GM23338 (cell line): ENCODE measurements at regions not wholly inside any gene's neighbourhood (a gene's known extent, or its start where the extent isn't known, plus 50 kb on each side); places are given as distances from the start of the nearest gene placed in this dataset.

Experiments
- ATAC-seq: fragments of 200-7000 bp; cut with Tn5 transposase; 3 replicates; pipeline ENCODE4 v1.9.1; 2020
- DNase-seq: peaks from one replicate; pipeline ENCODE4 v3.0.0-alpha.2; 2015; ENCODE audit warnings: low spot score
- H2AFZ ChIP-seq: fragments of 200-600 bp; sonication (generic); 2 replicates; pipeline ENCODE4 v1.8.0; 2016; ENCODE audit warnings: antibody characterized with exemption, mild to moderate bottlenecking, moderate library complexity
- H3F3A ChIP-seq: fragments of 200-600 bp; sonication (generic); replicated peaks from 2 replicates; pipeline ENCODE4 v1.8.0; 2017; ENCODE audit warnings: antibody characterized with exemption, mixed run types, low read depth
- H3K27ac ChIP-seq: fragments of 200-600 bp; sonication (generic); 2 replicates; pipeline ENCODE4 v1.6.1; 2016; ENCODE audit warnings: low read depth
- H3K27me3 ChIP-seq: fragments of 200-600 bp; sonication (generic); 2 replicates; pipeline ENCODE4 v1.8.0; 2016; ENCODE audit warnings: mild to moderate bottlenecking, mixed run types, moderate library complexity; ENCODE audit not compliant: insufficient read depth
- H3K36me3 ChIP-seq: fragments of 200-600 bp; sonication (generic); 2 replicates; pipeline ENCODE4 v1.8.0; 2016; ENCODE audit warnings: mild to moderate bottlenecking; ENCODE audit not compliant: insufficient read depth
- H3K4me1 ChIP-seq: fragments of 200-600 bp; sonication (generic); 2 replicates; pipeline ENCODE4 v1.8.0; 2016; ENCODE audit warnings: mild to moderate bottlenecking, moderate library complexity; ENCODE audit not compliant: insufficient read depth
- H3K4me2 ChIP-seq: fragments of 200-600 bp; sonication (generic); 2 replicates; pipeline ENCODE4 v1.7.1; 2017; ENCODE audit warnings: mixed run types
- H3K4me3 ChIP-seq: fragments of 200-600 bp; sonication (generic); 2 replicates; pipeline ENCODE4 v1.6.1; 2016; ENCODE audit warnings: mixed run types
- H3K79me2 ChIP-seq: fragments of 200-600 bp; sonication (generic); replicated peaks from 2 replicates; pipeline ENCODE4 v1.8.0; 2017; ENCODE audit warnings: mild to moderate bottlenecking; ENCODE audit not compliant: insufficient read depth
- H3K9me2 ChIP-seq: fragments of 200-600 bp; sonication (generic); 2 replicates; pipeline ENCODE4 v1.8.0; 2017; ENCODE audit not compliant: insufficient read depth
- H4K20me1 ChIP-seq: fragments of 200-600 bp; sonication (generic); replicated peaks from 2 replicates; pipeline ENCODE4 v1.8.0; 2017; ENCODE audit warnings: mild to moderate bottlenecking; ENCODE audit not compliant: insufficient read depth
- H3K27ac Mint-ChIP-seq: 2 replicates; pipeline ENCODE4 v1.8.0; 2020; ENCODE audit warnings: inconsistent platforms, mild to moderate bottlenecking, moderate library complexity, mixed read lengths
- H3K27me3 Mint-ChIP-seq: 3 replicates; pipeline ENCODE4 v1.8.0; 2022; ENCODE audit warnings: low read depth, mild to moderate bottlenecking, moderate library complexity, mixed read lengths, inconsistent platforms; ENCODE audit not compliant: insufficient read depth, poor library complexity
- H3K36me3 Mint-ChIP-seq: 3 replicates; pipeline ENCODE4 v1.8.0; 2021; ENCODE audit warnings: low read depth, mild to moderate bottlenecking, inconsistent platforms, moderate library complexity, mixed read lengths
- H3K4me1 Mint-ChIP-seq: 3 replicates; pipeline ENCODE4 v1.8.0; 2020; ENCODE audit warnings: mild to moderate bottlenecking, inconsistent platforms, mixed read lengths
- H3K4me3 Mint-ChIP-seq: 3 replicates; pipeline ENCODE4 v1.8.0; 2021; ENCODE audit warnings: moderate library complexity, mild to moderate bottlenecking, inconsistent platforms, mixed read lengths
- H3K9me3 Mint-ChIP-seq: 3 replicates; pipeline ENCODE4 v1.8.0; 2020; ENCODE audit warnings: moderate library complexity, mild to moderate bottlenecking, inconsistent platforms, mixed read lengths
- CREB1 ChIP-seq: fragments of 250-450 bp; sonication (Bioruptor Pico); IDR thresholded peaks from 2 replicates; pipeline ENCODE4 v1.5.0; 2020; ENCODE audit warnings: low read depth, mild to moderate bottlenecking, moderate library complexity
- EZH2 ChIP-seq: fragments of 200-600 bp; sonication (generic); IDR thresholded peaks from one replicate; pipeline ENCODE4 v1.8.0; 2017; ENCODE audit warnings: antibody characterized with exemption, mild to moderate bottlenecking, low read depth; ENCODE audit not compliant: unreplicated experiment
- EZH2phosphoT487 ChIP-seq: fragments of 200-600 bp; sonication (generic); IDR thresholded peaks from one replicate; pipeline ENCODE4 v1.8.1; 2018; ENCODE audit warnings: antibody characterized with exemption; ENCODE audit not compliant: unreplicated experiment
- NANOG ChIP-seq: IDR thresholded peaks from 2 replicates; pipeline ENCODE4 v1.6.1; 2016; ENCODE audit warnings: antibody characterized with exemption, borderline replicate concordance
- POLR2AphosphoS5 ChIP-seq: IDR thresholded peaks from 2 replicates; pipeline ENCODE4 v1.6.1; 2016; ENCODE audit warnings: antibody characterized with exemption, low read depth
- STAT1 ChIP-seq: IDR thresholded peaks from one replicate; pipeline ENCODE4 v1.6.1; 2016; ENCODE audit warnings: antibody characterized with exemption; ENCODE audit not compliant: unreplicated experiment
- ZNF114 ChIP-seq: fragments of 250-450 bp; sonication (Bioruptor Pico); IDR thresholded peaks from 2 replicates; pipeline ENCODE4 v1.5.0; 2020; ENCODE audit warnings: mild to moderate bottlenecking, moderate library complexity
- ZNF331 ChIP-seq: fragments of 250-450 bp; sonication (Bioruptor Pico); IDR thresholded peaks from 2 replicates; pipeline ENCODE4 v1.5.0; 2020; ENCODE audit warnings: low read depth, mild to moderate bottlenecking, moderate library complexity
- TF ChIP-seq, protein P1 (sequence below): IDR thresholded peaks from one replicate; pipeline ENCODE4 v1.6.1; 2018; ENCODE audit warnings: antibody characterized with exemption; ENCODE audit not compliant: unreplicated experiment
- TF ChIP-seq, protein P2 (sequence below), 2 experiments: fragments of 200-600 bp in 1 of 2; sonication (generic) in 1 of 2; conservative IDR thresholded peaks; 2 replicates each; pipeline versions ENCODE4 v1.5.1 to v1.6.1; 2016 to 2017; ENCODE audit warnings: antibody characterized with exemption in 2 of 2, low read depth in 2 of 2, mild to moderate bottlenecking in 2 of 2, moderate library complexity in 1 of 2

GRCh38 chr2:76478266-76479035 is 767.7 kb upstream of the GCFC2 start:
- no peaks in the 10 kb centered on the region for H3K36me3 ChIP-seq
- no peaks in the 10 kb centered on the region for H3K9me2 ChIP-seq
- no peaks in the 10 kb centered on the region for H4K20me1 ChIP-seq
- no peaks in the 10 kb centered on the region; the same call in 2 of the 3 replicates for H3K36me3 Mint-ChIP-seq
- H3K27me3 ChIP-seq: no peaks in the 10 kb centered on the region
- peak; percentile 32; the same call in 1 of the 3 replicates for ATAC-seq
- TF ChIP-seq, protein P1, sequence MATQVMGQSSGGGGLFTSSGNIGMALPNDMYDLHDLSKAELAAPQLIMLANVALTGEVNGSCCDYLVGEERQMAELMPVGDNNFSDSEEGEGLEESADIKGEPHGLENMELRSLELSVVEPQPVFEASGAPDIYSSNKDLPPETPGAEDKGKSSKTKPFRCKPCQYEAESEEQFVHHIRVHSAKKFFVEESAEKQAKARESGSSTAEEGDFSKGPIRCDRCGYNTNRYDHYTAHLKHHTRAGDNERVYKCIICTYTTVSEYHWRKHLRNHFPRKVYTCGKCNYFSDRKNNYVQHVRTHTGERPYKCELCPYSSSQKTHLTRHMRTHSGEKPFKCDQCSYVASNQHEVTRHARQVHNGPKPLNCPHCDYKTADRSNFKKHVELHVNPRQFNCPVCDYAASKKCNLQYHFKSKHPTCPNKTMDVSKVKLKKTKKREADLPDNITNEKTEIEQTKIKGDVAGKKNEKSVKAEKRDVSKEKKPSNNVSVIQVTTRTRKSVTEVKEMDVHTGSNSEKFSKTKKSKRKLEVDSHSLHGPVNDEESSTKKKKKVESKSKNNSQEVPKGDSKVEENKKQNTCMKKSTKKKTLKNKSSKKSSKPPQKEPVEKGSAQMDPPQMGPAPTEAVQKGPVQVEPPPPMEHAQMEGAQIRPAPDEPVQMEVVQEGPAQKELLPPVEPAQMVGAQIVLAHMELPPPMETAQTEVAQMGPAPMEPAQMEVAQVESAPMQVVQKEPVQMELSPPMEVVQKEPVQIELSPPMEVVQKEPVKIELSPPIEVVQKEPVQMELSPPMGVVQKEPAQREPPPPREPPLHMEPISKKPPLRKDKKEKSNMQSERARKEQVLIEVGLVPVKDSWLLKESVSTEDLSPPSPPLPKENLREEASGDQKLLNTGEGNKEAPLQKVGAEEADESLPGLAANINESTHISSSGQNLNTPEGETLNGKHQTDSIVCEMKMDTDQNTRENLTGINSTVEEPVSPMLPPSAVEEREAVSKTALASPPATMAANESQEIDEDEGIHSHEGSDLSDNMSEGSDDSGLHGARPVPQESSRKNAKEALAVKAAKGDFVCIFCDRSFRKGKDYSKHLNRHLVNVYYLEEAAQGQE: no peak
- no peak for TF ChIP-seq NANOG
- no peak for TF ChIP-seq STAT1
- TF ChIP-seq ZNF331: no peak
- no peak for TF ChIP-seq EZH2phosphoT487
- TF ChIP-seq POLR2AphosphoS5: no peak
- TF ChIP-seq ZNF114 (CRISPR knock-in tag): no peak
- TF ChIP-seq, protein P2, sequence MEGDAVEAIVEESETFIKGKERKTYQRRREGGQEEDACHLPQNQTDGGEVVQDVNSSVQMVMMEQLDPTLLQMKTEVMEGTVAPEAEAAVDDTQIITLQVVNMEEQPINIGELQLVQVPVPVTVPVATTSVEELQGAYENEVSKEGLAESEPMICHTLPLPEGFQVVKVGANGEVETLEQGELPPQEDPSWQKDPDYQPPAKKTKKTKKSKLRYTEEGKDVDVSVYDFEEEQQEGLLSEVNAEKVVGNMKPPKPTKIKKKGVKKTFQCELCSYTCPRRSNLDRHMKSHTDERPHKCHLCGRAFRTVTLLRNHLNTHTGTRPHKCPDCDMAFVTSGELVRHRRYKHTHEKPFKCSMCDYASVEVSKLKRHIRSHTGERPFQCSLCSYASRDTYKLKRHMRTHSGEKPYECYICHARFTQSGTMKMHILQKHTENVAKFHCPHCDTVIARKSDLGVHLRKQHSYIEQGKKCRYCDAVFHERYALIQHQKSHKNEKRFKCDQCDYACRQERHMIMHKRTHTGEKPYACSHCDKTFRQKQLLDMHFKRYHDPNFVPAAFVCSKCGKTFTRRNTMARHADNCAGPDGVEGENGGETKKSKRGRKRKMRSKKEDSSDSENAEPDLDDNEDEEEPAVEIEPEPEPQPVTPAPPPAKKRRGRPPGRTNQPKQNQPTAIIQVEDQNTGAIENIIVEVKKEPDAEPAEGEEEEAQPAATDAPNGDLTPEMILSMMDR (conservative IDR thresholded peaks at IDR 0.05; ENCODE audit: low read depth in 2 of 2): no peak
- H3K79me2 ChIP-seq: no peaks in the 10 kb centered on the region
- H3K9me3 Mint-ChIP-seq: no peaks in the 10 kb centered on the region
- no peak overlapping the region for H3K27ac Mint-ChIP-seq
- H3K4me2 ChIP-seq: peak overlapping the region; percentile 63
- H3K4me1 ChIP-seq: peaks cover 17% of the 10 kb centered on the region
- H3K4me3 ChIP-seq: no peak overlapping the region
- peak; percentile 20 for DNase-seq
- no peaks in the 10 kb centered on the region for H3F3A ChIP-seq
- no peak overlapping the region for H3K4me3 Mint-ChIP-seq
- H3K27ac ChIP-seq: no peak overlapping the region
- H2AFZ ChIP-seq: peak overlapping the region; percentile 34; the same call in 1 of the 2 replicates
- H3K4me1 Mint-ChIP-seq: peaks cover 14% of the 10 kb centered on the region; the same call in 2 of the 3 replicates
- peaks cover 2% of the 10 kb centered on the region for H3K27me3 Mint-ChIP-seq

- H3K4me1 ChIP-seq: peaks cover 7% of the 10 kb centered on the region
- no peak overlapping the region for H3K4me3 ChIP-seq
- no peaks in the 10 kb centered on the region for H3K9me2 ChIP-seq
- H3K27ac ChIP-seq: no peak overlapping the region
- TF ChIP-seq CREB1: no peak
- TF ChIP-seq EZH2: no peak
- no peaks in the 10 kb centered on the region for H3K79me2 ChIP-seq
- H3K27ac Mint-ChIP-seq: 0 out of 2 replicates have a peak overlapping the region, but pooled peaks have one; percentile 38
- H2AFZ ChIP-seq: peak overlapping the region; percentile 77; the same call in 1 of the 2 replicates
- no peaks in the 10 kb centered on the region for H3K27me3 ChIP-seq
- no peaks in the 10 kb centered on the region for H3F3A ChIP-seq
- peaks cover 2% of the 10 kb centered on the region; the same call in 1 of the 3 replicates for H3K9me3 Mint-ChIP-seq
- no peak for DNase-seq
- H3K36me3 Mint-ChIP-seq: peaks cover 9% of the 10 kb centered on the region
- H4K20me1 ChIP-seq: no peaks in the 10 kb centered on the region
- H3K36me3 ChIP-seq: no peaks in the 10 kb centered on the region
- no peak overlapping the region for H3K4me3 Mint-ChIP-seq
- peaks cover 3% of the 10 kb centered on the region; the same call in 2 of the 3 replicates for H3K4me1 Mint-ChIP-seq
- H3K27me3 Mint-ChIP-seq: no peaks in the 10 kb centered on the region
- no peak overlapping the region for H3K4me2 ChIP-seq
- no peak for ATAC-seq
Measured at GRCh38 chr2:76472946-76473345, 762.2 kb upstream of the GCFC2 start.
